Activated CD4-positive, alpha-beta T cell treated with anti-CD3 and anti-CD28 coated beads, Interleukin-2, amount 50 U/mL, for 24 hours (primary cell): ENCODE measurements at regions not wholly inside any gene's neighbourhood (a gene's known extent, or its start where the extent isn't known, plus 50 kb on each side); places are given as distances from the start of the nearest gene placed in this dataset.

Experiments
- DNase-seq, 2 donors: peaks; one replicate each; pipeline ENCODE4 v3.0.0-alpha.2; 2020; ENCODE audit warnings: low read depth in 1 of 2, low spot score in 1 of 2

DNA sequence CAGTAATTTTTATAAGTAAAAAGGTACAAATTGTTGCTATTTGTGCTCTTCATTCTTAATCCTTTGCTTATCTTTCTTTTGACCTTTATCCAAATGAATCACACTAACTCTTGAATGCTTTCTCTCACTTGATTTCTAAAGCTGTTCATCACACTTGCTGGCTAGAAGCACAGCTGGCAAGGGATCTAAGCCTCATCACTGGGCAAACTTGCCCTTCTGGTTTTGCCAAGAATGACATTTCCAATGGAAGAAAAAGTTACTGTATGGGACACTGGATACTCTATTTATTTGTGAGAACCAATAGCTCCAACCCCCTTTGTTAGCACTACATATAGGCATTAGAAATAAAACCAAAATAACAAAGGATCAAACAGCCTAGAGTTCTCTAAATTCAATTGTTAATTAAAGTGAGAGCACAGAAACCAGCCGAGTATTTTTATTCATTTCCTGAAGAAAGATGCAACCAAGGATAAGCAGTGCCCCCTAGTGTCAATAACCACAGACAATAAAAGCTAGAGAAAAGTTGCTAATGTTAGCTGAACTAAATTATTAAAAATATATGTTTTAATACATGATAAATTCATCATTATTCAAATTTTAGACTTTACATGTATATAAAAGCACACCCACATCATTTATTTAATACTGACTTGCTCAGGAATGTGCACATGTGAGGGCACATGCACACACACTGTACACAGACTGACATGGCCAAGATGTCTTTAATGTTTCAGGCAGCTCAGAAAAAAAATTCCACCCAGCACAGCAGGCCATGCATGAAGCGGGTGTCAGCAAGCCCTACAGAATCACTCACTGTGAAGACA, 59.8 kb upstream of the POU5F2 start:
- peak in 1 of 2 donors; percentile 12 for DNase-seq

DNA sequence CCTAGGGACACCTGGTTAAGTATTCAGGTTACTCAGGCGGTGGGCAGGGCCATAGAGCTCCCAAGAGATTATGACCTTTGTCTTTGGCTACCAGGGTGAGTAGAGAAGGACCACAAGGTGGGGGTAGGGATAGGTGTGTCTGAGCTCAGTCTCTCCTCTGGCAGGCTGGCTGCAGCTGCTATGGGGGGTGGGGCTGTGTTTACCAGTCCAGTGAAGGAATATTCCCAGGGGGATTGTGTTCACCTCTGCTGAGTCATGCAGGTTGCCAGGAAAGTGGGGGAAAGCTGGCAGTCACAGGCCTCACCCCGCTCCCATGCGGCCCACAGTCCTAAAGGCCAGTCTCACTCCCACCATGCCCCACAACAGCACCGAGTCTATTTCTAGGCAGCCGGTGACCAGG, 53.6 kb upstream of the POU5F2 start:
- no peak for DNase-seq

DNA sequence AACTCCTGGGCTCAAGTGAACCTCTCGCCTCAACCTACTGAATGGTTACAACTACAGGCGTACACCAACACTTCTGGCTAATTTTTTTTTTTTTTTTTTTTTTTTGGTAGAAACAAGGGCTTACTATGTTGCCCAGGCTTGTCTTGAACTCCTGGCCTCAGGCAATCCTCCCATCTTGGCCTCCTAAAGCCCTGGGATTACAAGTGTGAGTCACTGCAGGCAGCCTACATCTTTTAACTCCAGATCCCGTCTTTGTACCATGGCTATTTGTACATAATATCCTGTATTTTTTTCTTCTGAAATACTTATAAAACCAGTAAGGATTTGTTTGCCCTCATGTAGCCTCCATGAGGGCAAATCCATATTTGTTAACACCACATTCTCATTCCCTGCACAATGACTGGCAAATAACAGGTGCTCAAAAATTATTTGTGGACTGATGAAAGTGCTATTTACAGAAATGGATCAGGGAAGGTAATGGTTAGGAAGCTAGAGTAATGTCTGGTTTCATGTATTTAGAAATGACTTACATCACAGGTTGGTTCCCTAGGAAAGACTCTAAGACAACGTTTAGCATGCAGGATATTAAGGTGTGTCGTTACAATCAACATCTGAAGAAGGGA, 51.9 kb upstream of the POU5F2 start:
- DNase-seq = no peak

DNA sequence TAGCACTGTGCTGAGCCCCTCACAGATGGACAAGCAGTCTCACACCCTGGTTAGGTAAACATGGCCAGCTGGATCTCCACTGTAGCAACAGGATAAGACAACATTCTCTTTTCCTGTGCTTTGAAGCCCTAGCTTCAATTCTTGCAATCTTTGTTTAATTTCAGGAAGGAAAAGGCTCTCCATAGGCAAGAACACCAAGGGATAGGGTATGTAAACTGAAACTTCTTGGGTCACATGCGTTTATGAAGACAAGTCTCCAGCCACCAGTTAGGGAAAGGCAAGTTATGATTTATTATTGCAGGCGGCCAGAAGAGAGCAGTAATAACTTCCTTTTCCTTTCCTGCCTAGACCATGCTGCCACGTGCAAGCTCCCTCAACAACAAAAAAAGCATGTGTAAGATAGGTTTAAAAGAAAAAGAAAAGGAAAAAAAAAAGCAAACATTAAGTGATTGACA, 50.1 kb upstream of the POU5F2 start:
- no peak for DNase-seq
